ENCODE measurements at regions not wholly inside any gene's neighbourhood (a gene's known extent, or its start where the extent isn't known, plus 50 kb on each side); places are given as distances from the start of the nearest gene placed in this dataset.

- ChIA-PET POLR2A (no interaction called here), CTCF (interaction anchor here (0.6 to 1.3 kb wide), 2 partner anchors 10 to 836 kb away, joined by 3 to 4 read pairs; no protein-coding TSS in a partner anchor)
- peaks cover 2% of the 10 kb centered on the region for H3K36me3 Mint-ChIP-seq (ENCODE audit: low read depth)
- H3K27ac Mint-ChIP-seq = no peak overlapping the region
- H3K27me3 Mint-ChIP-seq = no peaks in the 10 kb centered on the region
- no peak for DNase-seq
- H3K4me3 Mint-ChIP-seq = no peak overlapping the region
- H3K9me3 Mint-ChIP-seq = peaks cover 5% of the 10 kb centered on the region
- peaks cover 14% of the 10 kb centered on the region for H3K4me1 Mint-ChIP-seq
Measured at GRCh38 chr1:244273262-244273844, 178.4 kb downstream of the ADSS2 start.

- Mint-ChIP-seq H3K36me3 (ENCODE audit: low read depth) (peaks cover 2% of the 10 kb centered on the region), H3K9me3 (peaks cover 8% of the 10 kb centered on the region), H3K4me1 (peaks cover 14% of the 10 kb centered on the region), H3K27me3 (no peaks in the 10 kb centered on the region), H3K4me3 (no peak overlapping the region), H3K27ac (no peak overlapping the region)
- ChIA-PET CTCF (interaction anchor here (0.6 to 1.3 kb wide), 2 partner anchors 9 to 837 kb away, joined by 3 to 4 read pairs; no protein-coding TSS in a partner anchor), POLR2A (no interaction called here)
- no peak for DNase-seq
Measured at GRCh38 chr1:244273845-244274619, 177.7 kb downstream of the ADSS2 start.

GRCh38 chr1:244276646-244277045, 175.1 kb downstream of the ADSS2 start:
- H3K27ac Mint-ChIP-seq = no peak overlapping the region
- DNase-seq = no peak
- POLR2A ChIA-PET = no interaction called here
- CTCF ChIA-PET = no interaction called here
- H3K4me1 Mint-ChIP-seq = peaks cover 14% of the 10 kb centered on the region
- no peaks in the 10 kb centered on the region for H3K27me3 Mint-ChIP-seq
- no peak overlapping the region for H3K4me3 Mint-ChIP-seq
- no peaks in the 10 kb centered on the region for H3K36me3 Mint-ChIP-seq (ENCODE audit: low read depth)
- H3K9me3 Mint-ChIP-seq = peaks cover 2% of the 10 kb centered on the region

GRCh38 chr1:244280201-244280600, 171.5 kb downstream of the ADSS2 start:
- Mint-ChIP-seq H3K9me3 (peaks cover 2% of the 10 kb centered on the region), H3K27me3 (no peaks in the 10 kb centered on the region), H3K36me3 (ENCODE audit: low read depth) (no peaks in the 10 kb centered on the region), H3K27ac (no peak overlapping the region), H3K4me1 (peaks cover 1% of the 10 kb centered on the region), H3K4me3 (no peak overlapping the region)
- no peak for DNase-seq
- ChIA-PET CTCF (interaction anchor here (0.6 kb wide), 2 partner anchors 112 to 936 kb away, joined by 3 read pairs; no protein-coding TSS in a partner anchor), POLR2A (no interaction called here)

- Mint-ChIP-seq H3K4me1 (no peaks in the 10 kb centered on the region), H3K27ac (no peak overlapping the region), H3K4me3 (no peak overlapping the region), H3K9me3 (peaks cover 2% of the 10 kb centered on the region), H3K36me3 (ENCODE audit: low read depth) (no peaks in the 10 kb centered on the region), H3K27me3 (no peaks in the 10 kb centered on the region)
- ChIA-PET CTCF (interaction anchor here (0.6 kb wide), 2 partner anchors 112 to 937 kb away, joined by 3 read pairs; no protein-coding TSS in a partner anchor), POLR2A (no interaction called here)
- no peak for DNase-seq
Measured at GRCh38 chr1:244280859-244281258, 170.8 kb downstream of the ADSS2 start.

- Mint-ChIP-seq H3K36me3 (ENCODE audit: low read depth) (no peaks in the 10 kb centered on the region), H3K9me3 (peaks cover 6% of the 10 kb centered on the region), H3K4me1 (no peaks in the 10 kb centered on the region), H3K27me3 (peaks cover 5% of the 10 kb centered on the region), H3K4me3 (no peak overlapping the region), H3K27ac (no peak overlapping the region)
- POLR2A ChIA-PET = no interaction called here
- CTCF ChIA-PET = interaction anchor here (1.6 to 4.3 kb wide), 2 partner anchors 10 to 15 kb away, joined by 3 to 20 read pairs; no protein-coding TSS in a partner anchor
- no peak for DNase-seq
Measured at GRCh38 chr1:244283772-244284171, 167.9 kb downstream of the ADSS2 start.

GRCh38 chr1:244284641-244285156, 167.0 kb downstream of the ADSS2 start:
- Mint-ChIP-seq H3K27ac (no peak overlapping the region), H3K27me3 (peaks cover 5% of the 10 kb centered on the region), H3K36me3 (ENCODE audit: low read depth) (no peaks in the 10 kb centered on the region), H3K4me1 (no peaks in the 10 kb centered on the region), H3K9me3 (peaks cover 9% of the 10 kb centered on the region), H3K4me3 (no peak overlapping the region)
- DNase-seq = no peak
- CTCF ChIA-PET = interaction anchor here (4.3 kb wide), 1 partner anchor 14 kb away, joined by 20 read pairs; no protein-coding TSS in a partner anchor
- POLR2A ChIA-PET = interaction anchor here (0.5 kb wide), 1 partner anchor 1105 kb away, joined by 3 read pairs; no protein-coding TSS in a partner anchor

- Mint-ChIP-seq H3K27me3 (peaks cover 5% of the 10 kb centered on the region), H3K9me3 (peaks cover 9% of the 10 kb centered on the region), H3K4me3 (no peak overlapping the region), H3K27ac (no peak overlapping the region), H3K36me3 (ENCODE audit: low read depth) (peaks cover 2% of the 10 kb centered on the region), H3K4me1 (peaks cover 11% of the 10 kb centered on the region)
- ChIA-PET CTCF (interaction anchor here (1.0 to 4.3 kb wide), 3 partner anchors 9 to 17 kb away, joined by 3 to 20 read pairs (median 3); no protein-coding TSS in a partner anchor), POLR2A (no interaction called here)
- DNase-seq = no peak
Measured at GRCh38 chr1:244286341-244286740, 165.4 kb downstream of the ADSS2 start.

- CTCF ChIA-PET = interaction anchor here (0.6 to 3.2 kb wide), 2 partner anchors 11 to 24 kb away, joined by 3 to 18 read pairs; no protein-coding TSS in a partner anchor
- Mint-ChIP-seq H3K27ac (no peak overlapping the region), H3K4me1 (peaks cover 13% of the 10 kb centered on the region), H3K9me3 (peaks cover 9% of the 10 kb centered on the region), H3K36me3 (ENCODE audit: low read depth) (peaks cover 2% of the 10 kb centered on the region), H3K4me3 (no peak overlapping the region), H3K27me3 (peaks cover 5% of the 10 kb centered on the region)
- no peak for DNase-seq
- POLR2A ChIA-PET = no interaction called here
Measured at GRCh38 chr1:244287726-244288125, 164.0 kb downstream of the ADSS2 start.

- ChIA-PET CTCF (interaction anchor here (0.6 to 3.2 kb wide), 3 partner anchors 8 to 23 kb away, joined by 3 to 18 read pairs (median 3); no protein-coding TSS in a partner anchor), POLR2A (no interaction called here)
- H3K27ac Mint-ChIP-seq = no peak overlapping the region
- peaks cover 2% of the 10 kb centered on the region for H3K36me3 Mint-ChIP-seq (ENCODE audit: low read depth)
- peaks cover 13% of the 10 kb centered on the region for H3K4me1 Mint-ChIP-seq
- H3K9me3 Mint-ChIP-seq = peaks cover 9% of the 10 kb centered on the region
- H3K4me3 Mint-ChIP-seq = no peak overlapping the region
- H3K27me3 Mint-ChIP-seq = peaks cover 5% of the 10 kb centered on the region
- no peak for DNase-seq
Measured at GRCh38 chr1:244288663-244289062, 163.0 kb downstream of the ADSS2 start.

- Mint-ChIP-seq H3K27me3 (peaks cover 5% of the 10 kb centered on the region), H3K4me3 (no peak overlapping the region), H3K9me3 (peaks cover 9% of the 10 kb centered on the region), H3K36me3 (ENCODE audit: low read depth) (peaks cover 2% of the 10 kb centered on the region), H3K4me1 (peaks cover 13% of the 10 kb centered on the region), H3K27ac (no peak overlapping the region)
- POLR2A ChIA-PET = no interaction called here
- no peak for DNase-seq
- CTCF ChIA-PET = interaction anchor here (0.9 to 3.2 kb wide), 2 partner anchors 9 to 93 kb away, joined by 3 to 18 read pairs; no protein-coding TSS in a partner anchor
Measured at GRCh38 chr1:244289991-244290785, 161.5 kb downstream of the ADSS2 start.
